GM21717 (cell line): ENCODE measurements at regions not wholly inside any gene's neighbourhood (a gene's known extent, or its start where the extent isn't known, plus 50 kb on each side); places are given as distances from the start of the nearest gene placed in this dataset.

ENCODE experiments used
- ATAC-seq: cut with Tn5 transposase; IDR thresholded peaks from one replicate; pipeline ENCODE4 v1.9.1; 2021; ENCODE audit warnings: mild to moderate bottlenecking, moderate library complexity; ENCODE audit not compliant: unreplicated experiment

- no peak for ATAC-seq
These were observed 253.8 kb upstream of the DMD start for GRCh38 chrX:33465137-33465536.

- ATAC-seq: no peak
These were observed 245.8 kb upstream of the DMD start for GRCh38 chrX:33457102-33457501.

- ATAC-seq: no peak
These were observed 235.9 kb upstream of the DMD start for GRCh38 chrX:33447285-33447684.

- ATAC-seq: peak; percentile 76
These were observed 223.1 kb upstream of the DMD start for GRCh38 chrX:33434256-33435092.

- no peak for ATAC-seq
These were observed 205.0 kb upstream of the DMD start for GRCh38 chrX:33416273-33416805.

- ATAC-seq: no peak
These were observed 204.1 kb upstream of the DMD start for GRCh38 chrX:33415459-33415858.

- no peak for ATAC-seq
These were observed 174.2 kb upstream of the DMD start for GRCh38 chrX:33385546-33385945.

GRCh38 chrX:33379839-33380238 is 168.5 kb upstream of the DMD start:
- ATAC-seq: no peak

- ATAC-seq: no peak
These were observed 146.3 kb upstream of the DMD start for GRCh38 chrX:33357606-33358005.

- ATAC-seq: no peak
These were observed 127.9 kb upstream of the DMD start for GRCh38 chrX:33339219-33339618.

GRCh38 chrX:33336783-33337182 is 125.4 kb upstream of the DMD start:
- no peak for ATAC-seq

- no peak for ATAC-seq
These were observed 121.9 kb upstream of the DMD start for GRCh38 chrX:33333271-33333670.

GRCh38 chrX:33330798-33331197 is 119.4 kb upstream of the DMD start:
- ATAC-seq: no peak

GRCh38 chrX:33324099-33324498 is 112.8 kb upstream of the DMD start:
- no peak for ATAC-seq

- ATAC-seq: no peak
These were observed 96.6 kb upstream of the DMD start for GRCh38 chrX:33307911-33308354.

- ATAC-seq: no peak
These were observed 87.3 kb upstream of the DMD start for GRCh38 chrX:33298622-33299021.

- ATAC-seq: no peak
These were observed 74.2 kb upstream of the DMD start for GRCh38 chrX:33285550-33285949.

- no peak for ATAC-seq
These were observed 65.7 kb upstream of the DMD start for GRCh38 chrX:33277046-33277445.

- ATAC-seq: no peak
These were observed 62.2 kb upstream of the DMD start for GRCh38 chrX:33273535-33273934.

- no peak for ATAC-seq
These were observed 61.6 kb upstream of the DMD start for GRCh38 chrX:33272986-33273385.
